ENCODE measurements at regions not wholly inside any gene's neighbourhood (a gene's known extent, or its start where the extent isn't known, plus 50 kb on each side); places are given as distances from the start of the nearest gene placed in this dataset.
A peak's percentile ranks its signal among the peaks of the same experiment; 100 is the strongest.

DNA sequence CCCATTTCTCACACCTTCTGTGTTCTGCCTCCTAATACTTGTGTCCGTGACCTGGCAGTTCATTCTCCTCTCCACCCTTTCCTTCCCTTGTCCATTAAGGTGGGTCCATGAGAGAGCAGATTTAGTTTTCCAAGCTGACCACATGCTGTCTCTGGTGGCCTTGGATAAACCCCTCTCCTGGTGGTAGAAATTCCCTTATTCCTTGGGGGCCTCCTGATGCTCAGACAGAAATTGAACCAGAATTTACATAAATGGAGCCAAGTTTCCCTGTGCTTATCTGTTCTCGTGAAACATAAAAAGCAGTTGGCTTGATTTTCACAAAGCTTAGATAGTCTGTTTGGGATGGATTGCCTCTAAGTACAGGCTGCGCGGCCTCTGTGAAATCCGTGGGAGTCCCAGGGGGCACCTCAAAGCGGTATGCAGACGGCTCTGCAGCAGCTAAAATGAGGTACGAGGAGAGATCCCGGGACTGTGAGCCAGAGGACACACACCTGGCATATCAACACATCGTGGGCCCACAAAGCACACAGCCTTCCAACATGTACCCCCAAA lies 101.0 kb upstream of the NMNAT3 start:
- DNase-seq, result no peak

DNA sequence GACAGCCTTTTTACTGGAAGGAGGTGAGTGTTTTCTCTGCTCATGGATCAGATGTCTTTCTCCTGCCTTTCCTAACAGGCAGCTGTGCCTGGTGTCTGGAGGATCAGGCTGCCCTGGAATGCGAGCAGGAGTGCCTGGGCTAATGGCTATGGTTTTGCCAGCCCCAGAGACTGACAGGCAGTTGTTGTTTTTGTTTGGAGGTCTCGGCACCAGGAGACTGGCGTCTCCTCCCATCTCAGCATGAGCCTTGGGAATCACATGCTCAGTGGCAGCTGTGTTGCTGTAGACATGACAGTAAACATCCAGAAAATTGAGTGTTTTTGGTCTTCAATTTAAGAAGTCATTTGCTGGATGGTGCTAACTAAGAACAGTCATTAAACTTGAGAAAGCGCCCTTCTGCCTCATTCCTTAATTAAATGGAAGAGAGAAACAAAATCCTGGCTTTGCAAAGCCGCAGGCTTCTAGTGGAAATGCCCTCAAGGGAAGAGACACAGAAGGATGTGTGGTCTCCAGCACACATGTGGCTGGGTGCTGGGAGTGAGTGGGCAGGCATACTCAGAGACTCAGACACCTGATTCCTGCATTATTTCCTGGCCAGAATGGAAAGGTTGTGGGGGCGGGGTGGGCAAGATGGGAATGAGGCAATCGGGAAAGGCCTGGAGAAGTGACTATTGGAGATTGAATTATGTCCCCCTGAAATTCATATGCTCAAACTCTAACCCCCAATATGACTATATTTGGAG lies 97.0 kb upstream of the NMNAT3 start:
- no peak for DNase-seq

DNA sequence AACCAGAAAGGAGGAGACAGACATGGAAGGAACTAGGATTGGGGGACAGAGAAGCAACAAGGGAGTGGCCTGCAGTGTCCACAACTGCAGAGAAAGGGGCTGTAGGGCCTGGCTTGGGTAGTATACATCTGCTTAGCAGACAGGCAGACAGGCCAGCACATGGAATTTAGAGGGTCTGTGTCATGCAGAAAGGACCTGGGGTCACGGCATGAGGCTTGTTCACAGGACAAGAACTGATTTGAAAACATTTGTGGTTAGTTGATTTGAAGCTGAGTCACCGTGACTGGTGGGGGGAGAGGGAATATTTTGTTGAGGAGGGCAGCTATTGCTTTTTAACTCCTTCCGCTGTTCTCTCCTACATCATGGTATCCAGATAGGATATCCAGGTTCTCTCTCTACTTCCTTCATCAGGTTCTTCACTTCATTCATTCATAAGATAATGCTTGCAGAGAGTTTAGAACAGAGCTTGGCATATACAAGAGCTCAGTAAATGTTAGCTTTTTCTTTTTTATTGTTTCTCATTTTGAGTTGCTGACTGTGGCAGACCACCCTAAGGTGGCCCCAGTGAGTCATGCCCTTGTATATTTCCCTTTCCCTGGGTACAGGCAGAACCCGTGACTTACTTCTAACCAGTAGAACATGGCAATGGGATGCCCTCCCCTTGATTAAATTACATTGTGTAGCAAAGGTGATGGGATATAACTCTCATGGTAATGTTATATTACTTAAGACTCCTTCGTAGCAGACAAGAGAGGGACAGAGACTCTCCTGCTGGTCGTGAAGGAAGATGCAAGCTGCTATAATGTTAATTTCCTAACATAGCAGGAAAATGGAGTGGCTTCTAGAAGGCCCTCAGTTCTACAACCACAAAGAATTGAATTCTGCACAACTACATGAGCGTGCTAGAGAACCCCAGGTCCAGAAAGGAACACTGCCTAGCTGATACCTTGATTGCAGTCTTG lies 95.0 kb upstream of the NMNAT3 start:
- peak; percentile 16 for DNase-seq

DNA sequence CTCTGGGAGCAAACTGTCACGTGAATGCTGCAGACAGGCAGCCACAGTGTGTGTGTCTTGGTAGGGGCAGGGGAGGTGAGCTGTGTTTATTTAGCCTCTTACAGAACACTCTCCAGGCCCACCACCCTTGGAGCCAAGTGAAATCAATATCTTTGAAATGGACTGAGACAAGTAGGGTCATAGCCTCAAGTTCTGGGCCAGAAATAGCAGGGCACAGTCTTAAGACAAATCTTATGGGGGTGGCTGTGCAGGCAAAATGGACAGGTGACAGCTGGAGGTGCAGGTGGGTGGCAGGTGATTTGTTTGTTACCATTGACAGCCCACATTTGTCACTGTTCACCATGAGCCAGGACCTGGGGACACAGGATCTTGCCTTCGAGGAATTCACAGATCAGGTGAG lies 93.6 kb upstream of the NMNAT3 start:
- no peak for DNase-seq

DNA sequence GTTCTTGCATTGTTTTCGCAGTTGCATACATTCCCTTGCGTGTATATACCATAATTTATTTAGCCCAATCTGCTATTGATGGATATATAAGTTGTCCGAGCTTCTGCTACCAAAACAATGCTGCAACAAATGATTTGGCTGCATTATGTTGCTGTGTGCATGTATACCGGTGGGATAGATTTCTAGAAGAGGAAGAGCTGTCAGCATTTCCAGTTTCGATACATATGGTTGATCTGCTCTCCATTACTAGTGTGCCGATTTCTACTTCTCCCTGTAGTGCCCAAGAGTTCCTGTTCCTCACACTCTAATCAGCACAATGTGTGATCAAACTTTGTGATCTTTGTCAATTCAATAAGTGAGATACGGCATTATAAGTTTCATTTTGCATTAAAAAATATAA lies 92.8 kb upstream of the NMNAT3 start:
- DNase-seq, result no peak

DNA sequence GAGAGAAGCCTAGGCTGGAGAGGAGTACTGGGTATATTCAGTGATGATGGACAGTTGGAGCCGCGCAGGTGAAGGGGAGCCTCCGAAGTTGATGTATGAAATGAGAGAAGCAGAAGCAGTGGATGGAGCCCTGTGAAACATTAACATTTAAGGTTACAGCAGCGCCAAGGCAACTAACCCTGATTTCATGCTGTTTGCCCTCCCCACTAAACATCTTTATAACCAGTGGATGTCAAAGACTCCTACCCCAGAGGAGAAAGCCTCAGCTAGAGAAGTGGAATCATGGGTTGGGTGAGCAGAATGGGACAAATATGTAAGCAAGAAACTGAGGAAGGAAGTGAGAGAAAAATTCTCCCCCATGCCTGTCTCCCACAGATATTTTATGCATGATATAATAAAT lies 92.0 kb upstream of the NMNAT3 start:
- DNase-seq, result no peak

DNA sequence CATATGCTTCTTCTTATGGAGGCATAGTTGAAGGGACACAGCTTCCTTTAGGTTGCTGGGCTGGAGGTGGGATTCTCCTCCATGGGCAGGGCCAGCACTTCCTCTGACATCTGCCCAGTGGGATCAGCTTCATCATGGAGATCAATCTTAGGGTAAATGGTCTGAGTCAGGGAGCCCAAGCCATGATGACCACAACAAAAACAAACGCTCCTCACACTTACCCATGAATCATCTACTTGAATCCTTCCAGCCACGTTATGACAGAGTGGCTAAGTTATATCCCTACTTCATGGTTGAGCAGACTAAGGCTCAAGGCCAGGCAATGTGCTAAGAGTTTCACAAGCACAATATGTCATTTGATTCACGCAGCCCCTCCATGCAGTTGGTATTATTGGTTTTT lies 87.2 kb upstream of the NMNAT3 start:
- DNase-seq, result peak; percentile 29

DNA sequence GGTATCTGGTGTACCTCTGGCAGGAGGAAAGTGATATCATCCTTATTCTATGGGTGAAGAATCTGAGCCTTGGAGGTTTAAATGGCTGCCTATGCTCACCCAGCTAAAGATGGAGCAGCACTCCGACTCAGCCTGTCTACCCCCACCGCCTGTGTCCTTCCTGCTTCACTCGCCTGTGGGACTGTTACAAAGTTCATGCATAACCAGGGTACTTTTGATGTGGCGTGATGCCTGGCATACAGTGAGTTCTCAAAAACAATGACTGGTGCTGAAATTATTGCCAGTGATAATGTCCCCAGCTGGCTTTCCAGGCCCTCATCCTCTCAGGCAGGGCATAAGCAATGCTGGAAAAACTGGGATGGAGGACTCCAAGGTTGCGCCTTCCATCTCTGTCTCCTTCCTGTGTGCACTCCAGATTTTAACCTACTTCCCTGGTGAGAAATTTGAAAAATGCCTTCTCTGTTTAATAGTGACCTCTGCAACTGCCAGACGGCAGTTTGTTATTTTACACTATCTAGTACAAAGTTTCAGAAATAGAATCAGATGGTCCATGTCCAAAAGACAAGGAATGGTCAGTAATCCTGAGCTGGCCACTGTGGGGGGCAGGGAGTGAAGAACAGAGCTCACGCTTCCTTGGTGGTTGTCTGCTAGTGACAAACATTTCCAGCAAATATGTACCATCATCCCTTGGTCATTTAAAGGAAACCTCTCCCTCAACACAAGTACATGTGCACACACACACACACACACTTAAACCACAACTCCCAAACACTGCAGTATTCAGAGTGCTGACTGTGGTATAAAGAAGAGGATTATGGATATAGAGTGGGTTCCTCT lies 86.5 kb upstream of the NMNAT3 start:
- no peak for DNase-seq

DNA sequence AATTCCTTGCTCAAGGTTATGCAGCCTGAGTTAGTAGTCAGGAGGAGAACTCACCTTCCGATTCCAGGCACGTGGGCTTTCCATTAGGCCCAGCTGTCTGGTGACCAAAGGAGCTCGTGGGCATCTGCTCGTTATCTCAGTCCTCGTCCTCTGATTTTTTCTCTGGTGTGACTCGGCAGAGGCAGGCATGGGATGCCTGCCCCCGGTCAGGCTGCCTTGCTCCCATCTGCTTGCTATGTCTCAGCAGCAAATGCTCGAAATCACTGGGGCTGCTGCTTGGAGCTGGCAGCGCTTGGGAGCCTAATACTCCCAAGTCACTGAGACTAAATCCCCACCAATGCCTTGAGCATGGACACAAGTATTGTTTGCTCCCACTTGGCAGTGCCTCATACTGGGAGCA lies 84.5 kb upstream of the NMNAT3 start:
- no peak for DNase-seq

DNA sequence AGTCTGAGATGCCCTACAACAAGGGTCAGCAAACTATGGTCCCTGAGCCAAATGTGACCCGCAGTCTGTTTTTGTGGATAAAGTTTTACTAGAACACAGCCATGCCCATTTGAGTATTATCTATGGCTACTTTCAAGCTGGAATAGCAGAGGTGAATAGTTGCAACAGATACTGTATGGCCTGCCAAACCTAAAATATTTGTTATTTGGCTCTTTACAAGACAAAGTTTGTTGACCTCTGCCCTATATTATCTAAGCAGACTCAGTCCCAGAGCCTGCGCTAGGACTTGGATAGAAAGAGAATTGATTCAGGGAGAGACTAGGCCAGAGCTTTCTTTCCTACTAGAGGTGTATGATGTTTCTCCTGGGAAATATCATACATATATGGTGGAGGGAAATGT lies 81.7 kb upstream of the NMNAT3 start:
- no peak for DNase-seq

DNA sequence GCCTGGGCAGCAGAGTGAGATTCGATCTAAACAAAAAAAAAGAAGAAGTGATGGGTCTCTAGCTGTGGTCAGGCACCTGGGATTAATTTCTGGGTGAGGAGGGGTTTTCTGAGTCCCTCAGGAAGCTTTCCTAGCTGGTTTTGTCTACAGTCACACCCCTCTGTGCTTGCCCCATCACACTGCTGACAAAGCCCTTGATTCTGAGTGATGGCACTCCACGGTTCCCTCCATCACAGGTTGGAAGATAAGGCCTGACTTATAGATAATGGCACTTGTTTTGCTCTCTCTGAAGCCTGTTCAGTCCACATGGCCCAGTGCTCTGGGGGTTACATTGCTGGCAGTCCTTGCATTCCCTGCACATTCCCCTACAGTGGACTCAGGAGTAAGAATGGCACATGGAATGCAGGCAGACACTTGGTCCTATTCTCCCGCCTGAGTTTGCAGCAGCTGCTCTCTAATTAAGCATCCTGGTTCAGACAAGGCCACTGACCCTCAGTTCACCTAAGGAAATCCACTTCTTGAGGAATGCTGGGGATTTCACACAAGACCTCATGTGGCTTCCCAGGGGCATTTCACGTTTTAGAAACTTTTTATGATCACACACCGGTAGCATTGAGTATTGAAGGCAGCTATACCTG lies 81.0 kb upstream of the NMNAT3 start:
- peak; percentile 19 for DNase-seq

DNA sequence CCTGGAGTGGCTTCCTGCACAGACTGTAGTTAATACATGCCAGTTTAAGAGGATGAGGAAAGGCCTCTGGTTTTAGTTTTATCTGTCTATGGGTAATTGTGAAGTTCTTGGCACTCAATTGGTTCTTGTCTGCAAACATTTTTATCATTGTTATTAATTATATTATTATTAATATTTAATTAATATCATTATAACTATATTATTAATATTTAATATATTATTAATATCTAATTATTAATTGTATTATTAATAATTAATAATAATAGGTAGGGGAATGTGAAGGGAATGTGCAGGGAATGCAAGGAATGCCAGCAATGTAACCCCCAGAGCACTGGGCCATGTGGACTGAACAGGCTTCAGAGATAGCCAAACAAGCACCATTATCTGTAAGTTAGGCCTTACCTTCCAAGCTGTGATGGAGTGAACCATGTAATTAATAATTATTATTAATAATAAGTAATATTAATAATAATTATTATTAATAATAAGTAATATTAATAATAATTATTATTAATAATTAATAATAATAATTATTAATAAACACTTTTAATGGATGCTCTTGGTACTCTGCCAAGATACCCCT lies 79.8 kb upstream of the NMNAT3 start:
- DNase-seq, result no peak

DNA sequence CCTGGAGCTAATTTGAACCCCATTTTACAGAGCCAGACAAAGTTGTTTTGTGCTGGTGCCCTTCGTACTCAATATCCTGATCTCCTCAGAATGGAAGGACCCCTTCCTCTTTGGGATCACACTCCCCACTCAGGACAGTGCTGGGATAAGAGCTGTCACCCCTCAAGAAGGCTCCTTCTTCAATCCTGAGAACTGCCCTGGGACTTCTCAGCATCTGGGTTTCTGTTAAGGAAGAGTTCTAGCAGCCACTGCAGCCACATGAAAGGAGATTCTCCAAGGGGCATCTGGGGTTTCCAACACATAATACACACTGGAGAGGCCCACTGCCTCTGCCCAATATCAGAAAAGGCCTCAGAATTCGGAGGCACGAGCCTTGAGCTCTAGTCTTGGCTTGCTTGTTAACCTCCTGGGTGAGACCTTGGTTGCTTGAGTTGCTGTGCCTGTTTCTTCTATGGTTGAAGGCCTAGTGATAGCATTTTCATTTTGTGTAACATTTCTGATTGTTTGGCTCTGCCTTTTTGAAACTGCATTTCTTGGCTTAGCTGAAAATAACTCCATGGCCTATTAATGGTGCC lies 78.8 kb upstream of the NMNAT3 start:
- DNase-seq, result no peak

DNA sequence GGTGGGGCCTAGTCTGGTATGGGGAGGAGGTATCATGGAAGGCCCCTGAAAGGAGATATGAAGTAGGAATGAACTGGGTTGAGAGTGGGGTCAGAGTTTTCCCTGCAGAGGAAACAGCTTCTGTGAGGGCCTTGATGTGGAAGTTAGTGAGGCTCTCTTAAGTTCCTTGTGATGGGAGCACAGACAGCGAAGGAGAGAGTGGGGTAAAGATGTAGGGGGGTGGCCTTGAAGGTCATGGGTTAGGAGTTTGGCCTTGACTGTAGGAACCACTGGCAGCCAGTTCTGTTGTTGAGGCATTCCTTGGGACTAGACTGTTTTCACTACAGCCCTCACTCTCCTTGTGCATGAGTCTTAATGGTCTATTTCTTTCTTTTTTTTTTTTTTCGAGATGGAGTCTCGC lies 77.8 kb upstream of the NMNAT3 start:
- DNase-seq, result no peak

DNA sequence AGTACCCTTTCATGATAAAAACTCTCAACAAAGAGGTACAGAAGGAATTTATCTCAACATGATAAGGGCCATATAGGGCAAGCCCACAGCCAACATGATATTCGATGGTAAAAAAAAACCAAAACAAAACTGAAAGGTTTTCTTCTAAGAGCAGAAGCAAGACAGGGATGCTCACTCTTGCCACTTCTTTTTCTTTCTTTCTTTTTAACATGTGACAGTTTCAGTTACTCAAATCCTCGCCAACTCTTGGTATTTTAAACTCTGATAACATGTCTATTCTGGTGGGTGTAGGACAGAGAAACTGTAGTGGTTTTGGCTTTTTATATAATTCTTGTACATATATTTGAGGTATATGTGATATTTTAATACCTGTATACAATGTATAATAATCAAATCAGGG lies 74.0 kb upstream of the NMNAT3 start:
- DNase-seq, result no peak

DNA sequence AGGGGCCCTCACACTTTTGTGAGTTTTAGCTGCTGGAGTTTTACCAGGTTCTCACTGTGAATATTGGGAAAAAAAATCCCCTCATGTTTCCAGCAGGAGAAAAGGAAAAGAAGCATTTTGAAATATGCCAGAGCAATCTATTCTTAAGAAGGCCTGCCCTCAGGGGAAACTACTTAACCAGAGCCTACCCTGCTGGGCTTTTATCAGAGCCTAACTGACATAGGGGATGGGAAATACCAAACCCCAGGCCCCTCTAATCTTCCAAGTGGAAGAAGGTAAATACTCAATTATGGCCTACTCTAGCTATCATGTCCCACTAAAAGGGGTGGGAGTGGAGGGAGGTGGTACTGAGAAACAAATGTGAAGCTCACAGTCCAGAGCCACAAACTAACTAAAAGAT lies 68.7 kb upstream of the NMNAT3 start:
- DNase-seq, result no peak

DNA sequence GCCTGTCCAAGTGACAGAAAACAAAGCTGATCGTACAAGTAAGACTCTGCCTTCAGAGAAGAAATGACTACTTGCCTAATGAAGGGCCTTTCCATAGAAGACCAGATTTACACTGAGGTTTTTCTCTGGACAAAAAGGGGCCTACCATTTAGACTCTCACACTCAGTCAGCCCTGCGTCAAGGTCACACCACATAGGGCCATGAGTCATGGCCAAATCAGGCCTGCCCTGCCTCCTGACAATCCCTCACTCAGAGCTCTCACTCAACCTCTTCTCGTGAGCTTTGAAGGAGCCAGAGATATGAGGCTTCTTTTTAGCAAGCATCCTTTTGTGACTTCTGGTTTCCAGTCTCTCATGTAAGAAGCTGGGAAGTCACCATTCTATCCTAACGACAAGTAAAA lies 68.1 kb upstream of the NMNAT3 start:
- no peak for DNase-seq

DNA sequence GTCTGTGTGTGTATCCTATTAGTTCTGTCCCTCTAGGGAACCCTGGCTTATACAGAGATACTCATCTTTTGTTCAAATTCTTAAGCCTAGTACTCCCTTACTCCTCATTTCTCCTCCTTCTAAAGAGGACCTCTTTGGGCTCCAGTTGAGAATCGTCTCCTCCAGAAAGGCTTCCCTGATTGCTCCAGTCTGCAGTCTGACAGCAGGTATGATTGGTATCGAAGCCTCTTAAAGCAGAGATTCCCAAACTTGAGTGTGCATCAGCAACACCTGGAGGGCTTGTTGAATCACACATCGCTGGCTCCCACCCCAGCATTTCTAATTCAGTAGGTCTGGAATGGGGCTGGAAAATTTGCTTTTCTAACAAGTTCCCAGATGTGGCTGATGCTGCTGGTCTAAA lies 60.9 kb upstream of the NMNAT3 start:
- DNase-seq, result no peak

DNA sequence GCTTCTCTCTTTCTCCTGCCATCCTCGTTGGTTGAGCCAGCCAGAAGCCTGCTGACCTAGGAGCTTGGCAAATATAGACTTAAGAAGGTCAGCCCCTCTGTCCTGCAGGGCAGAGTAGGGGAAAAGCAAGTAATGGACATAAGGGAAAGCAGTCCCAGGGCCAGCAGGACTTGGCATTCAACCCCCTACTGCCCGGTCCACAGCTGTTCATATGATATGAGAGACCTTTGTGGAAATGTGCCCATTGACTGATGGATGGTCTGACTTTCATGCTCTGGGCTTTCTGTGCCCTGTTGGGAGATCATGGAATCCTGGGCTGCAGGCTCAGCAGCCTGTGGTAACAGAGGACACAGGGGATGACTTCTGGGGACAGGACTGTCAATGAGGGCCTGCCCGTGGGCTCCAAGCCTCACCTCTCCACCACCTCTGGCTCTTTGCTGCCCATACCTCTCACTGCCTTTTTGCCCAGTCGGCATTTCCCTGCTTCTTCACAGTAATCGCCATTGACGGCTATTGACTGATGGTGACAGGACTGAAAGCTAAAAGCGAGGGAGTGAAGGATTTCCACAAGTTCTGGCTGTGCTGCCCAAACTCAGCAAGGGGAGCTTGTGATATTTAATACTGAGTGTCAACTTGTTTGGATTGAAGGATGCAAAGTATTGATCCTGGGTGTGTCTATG lies 60.0 kb upstream of the NMNAT3 start:
- no peak for DNase-seq

DNA sequence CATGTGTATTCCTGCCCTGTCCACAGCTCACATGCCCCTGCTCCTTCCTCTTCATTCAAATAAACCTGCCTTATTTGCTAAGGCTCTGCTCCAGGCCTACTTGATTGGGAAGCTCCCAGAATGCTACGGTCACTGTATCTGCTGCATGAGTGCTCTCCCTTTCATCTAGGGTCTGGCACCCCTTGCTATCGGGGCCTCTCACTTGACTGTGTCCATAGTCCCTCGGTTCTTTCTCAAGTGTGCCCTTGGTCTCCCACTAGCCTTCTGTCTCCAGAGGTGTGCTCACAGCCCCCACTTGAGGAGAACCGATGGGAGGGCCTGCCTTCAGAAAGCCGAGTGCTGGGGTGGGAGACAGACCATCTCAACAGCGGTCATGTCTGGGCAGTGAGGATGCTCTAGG lies 57.4 kb upstream of the NMNAT3 start:
- DNase-seq, result no peak

DNA sequence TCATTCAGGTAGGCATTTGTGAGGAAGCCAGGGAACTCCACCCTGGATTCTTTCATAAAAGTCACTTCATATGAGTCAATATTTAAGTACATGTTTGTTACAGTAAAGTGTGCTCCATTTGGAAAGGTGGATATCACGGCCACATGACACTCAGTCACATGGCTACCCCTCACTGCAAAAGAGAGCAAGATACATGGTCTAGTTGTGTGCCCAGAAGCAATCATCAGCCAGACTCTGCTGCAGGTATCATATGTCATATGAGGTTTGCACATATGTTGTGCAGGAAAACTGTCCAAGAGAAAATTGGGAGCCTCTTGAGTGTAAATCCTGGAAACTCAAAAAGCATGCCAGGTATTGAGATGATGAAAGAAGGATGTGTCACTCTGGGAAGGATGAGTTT lies 55.0 kb upstream of the NMNAT3 start:
- no peak for DNase-seq

Measured in NCI-H226 (cell line).